NCI-H748 treated with DMSO at 0.1 percent for 48 hours (cell line): ENCODE measurements at regions not wholly inside any gene's neighbourhood (a gene's known extent, or its start where the extent isn't known, plus 50 kb on each side); places are given as distances from the start of the nearest gene placed in this dataset.

Source experiments
- DNase-seq: peaks from one replicate; lab custom pipeline; 2025; lab: John Stamatoyannopoulos, UW

DNA sequence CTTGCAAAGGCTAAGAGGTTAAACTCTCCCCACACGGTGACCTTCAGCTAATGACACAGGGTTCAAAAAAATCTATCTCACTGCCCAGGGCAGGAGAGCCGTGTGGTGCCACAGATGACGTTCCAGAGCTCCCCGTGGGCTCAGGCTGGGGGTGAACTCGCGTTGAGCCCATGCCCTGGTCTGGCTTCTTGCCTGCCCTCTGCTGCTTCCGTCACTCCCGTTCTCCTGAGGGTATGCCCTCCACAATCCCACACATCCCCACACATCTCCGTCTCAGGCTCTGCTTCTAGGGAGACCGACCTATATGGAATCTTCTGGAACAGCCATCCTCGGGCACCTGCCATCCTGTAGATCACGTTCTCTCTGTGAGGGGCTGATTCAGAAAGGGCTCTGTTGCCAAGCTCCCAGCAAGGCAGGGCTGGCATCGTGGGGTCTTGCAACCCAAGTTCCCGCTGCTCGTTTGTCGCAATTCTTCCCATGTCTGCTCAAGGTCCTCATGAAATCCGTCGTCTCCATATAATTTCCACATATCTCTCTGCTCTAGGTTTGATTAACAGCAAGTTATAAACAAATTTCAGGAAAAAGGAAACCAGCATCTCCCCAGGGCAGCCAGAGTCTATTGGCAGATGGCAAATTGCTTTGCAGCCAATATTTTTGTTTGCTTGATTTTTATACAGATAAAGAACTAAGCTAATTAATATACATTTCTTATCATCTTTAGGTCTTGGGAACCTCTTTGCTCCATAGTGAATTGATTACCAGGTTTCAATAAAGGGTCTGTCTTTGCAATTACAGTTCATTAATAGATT lies 278.2 kb downstream of the PTPRU start:
- DNase-seq, result no peak

DNA sequence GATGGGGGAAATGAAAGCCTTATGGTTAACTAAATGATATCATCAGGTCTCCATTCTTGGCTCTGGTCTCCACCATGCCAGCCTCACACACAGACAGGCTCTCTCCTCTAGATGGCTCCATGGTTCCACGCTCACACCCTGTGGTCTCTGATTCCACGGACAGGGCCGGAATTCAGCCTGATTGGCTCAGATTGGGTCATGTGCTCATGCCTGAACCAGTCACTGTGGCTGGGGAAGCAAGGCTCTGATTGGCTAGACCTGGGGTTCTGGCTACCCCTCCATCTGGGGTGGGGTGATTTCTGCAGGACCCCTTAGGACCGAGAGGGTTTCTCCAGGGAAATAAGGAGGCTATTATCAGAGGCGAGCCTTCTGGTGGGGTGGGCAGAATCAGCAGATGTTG lies 277.0 kb downstream of the PTPRU start:
- peak; percentile 1 for DNase-seq

DNA sequence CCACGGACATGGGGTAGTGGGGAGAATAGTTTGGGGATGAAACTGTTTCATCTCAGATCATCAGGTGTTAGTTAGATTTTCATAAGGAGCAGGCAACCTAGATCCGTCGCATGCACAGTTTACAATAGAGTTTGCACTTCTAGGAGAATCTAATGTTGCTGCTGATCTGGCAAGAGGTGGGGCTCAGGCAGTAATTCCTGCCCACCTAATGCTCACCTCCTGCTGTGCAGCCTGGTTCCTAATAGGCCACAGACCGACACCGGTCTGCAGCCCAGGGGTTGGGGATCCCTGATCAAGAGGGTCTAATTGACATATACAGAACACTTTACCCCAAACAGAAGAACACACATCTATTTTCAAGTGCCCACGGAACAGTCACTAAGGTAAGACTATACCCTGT lies 275.1 kb downstream of the PTPRU start:
- DNase-seq, result no peak

DNA sequence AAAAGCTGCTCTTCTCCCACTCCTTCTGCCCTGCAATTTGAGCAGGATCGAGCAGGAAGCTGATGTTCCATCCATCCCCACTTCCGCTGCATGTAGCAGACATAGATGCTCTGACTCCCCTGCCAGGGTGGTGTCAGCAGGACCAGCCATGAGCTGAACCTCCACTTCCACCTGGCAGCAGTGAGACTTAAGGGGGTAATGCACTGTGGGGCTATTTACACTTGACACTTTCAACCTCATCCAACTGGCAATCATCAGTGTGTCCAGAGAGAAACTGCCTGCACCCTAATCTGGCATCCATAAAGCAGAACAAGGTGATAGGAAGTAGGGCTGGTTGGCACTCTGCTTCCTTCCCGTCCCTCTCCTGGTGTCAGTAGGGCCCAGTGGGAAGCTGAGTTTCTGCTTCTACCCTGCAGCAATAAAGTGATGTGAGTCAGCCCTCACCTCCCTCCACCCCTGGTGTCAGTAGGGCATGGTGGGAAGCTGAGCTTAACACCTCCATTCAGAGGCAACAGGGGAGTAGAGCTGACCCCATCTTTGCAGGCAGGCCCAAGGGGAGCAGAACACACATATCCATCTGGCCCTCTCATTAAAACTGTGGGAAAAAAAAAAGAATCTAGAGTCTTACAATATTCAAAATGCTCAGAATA lies 272.3 kb downstream of the PTPRU start:
- DNase-seq, result no peak

DNA sequence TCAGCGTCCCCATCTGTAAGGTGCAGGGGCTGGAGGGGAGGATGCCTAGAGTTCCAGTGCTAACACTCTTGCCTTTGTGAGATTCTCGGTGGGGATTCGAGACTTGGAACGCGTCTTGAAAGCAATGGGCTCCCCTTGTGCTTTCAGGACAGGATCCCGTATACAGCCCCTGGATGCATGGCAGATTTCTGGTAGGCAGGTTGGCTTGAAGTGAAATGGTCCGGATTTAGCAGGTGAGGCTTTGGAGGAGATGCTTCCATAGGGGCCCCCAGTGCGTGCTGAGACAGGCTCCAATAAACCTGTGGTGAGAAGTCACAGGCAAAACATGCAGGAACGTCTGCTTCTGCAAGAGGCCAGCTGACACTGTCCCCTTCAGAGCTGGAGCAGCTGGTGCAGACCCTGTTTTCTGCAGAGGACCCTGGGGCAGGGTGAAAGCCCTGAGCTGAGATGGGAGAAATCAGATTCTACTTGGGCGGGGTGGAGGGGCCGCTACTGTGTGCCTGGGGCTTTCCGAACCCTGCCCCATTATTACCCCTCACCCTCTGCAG lies 270.4 kb downstream of the PTPRU start:
- no peak for DNase-seq

DNA sequence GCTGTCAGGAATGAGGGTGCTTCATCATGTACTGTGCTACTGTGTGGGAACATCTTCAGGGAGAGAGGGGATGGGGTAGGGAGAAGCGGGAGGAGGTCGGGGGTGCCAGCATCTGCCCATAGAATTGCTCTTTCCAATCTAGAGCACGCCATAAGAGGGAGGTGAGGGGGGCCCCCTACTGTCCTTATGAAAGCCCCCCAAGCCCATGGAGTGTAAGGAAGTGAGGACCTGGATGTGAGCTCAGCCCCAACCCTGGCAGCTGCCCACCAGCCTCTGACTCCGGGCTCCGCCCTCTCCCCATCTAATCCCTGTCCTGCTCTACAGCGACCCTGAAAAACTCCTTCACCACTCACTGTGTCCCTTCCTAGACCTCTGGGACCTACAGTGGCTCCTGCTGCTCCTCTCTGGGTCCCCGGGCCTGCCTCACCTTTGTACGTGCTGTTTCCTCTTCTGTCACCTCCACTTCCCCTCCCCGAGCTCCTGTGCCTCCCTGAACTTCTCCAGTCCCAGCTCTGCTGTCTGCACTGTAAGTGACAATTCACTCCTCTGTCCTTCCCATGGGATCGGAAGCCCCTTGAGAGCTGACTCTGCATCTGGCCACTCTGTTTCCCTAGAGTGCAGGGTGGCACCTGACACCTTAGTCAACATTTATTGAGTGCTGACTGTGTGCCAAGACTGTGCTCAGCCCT lies 269.4 kb downstream of the PTPRU start:
- DNase-seq, result no peak

DNA sequence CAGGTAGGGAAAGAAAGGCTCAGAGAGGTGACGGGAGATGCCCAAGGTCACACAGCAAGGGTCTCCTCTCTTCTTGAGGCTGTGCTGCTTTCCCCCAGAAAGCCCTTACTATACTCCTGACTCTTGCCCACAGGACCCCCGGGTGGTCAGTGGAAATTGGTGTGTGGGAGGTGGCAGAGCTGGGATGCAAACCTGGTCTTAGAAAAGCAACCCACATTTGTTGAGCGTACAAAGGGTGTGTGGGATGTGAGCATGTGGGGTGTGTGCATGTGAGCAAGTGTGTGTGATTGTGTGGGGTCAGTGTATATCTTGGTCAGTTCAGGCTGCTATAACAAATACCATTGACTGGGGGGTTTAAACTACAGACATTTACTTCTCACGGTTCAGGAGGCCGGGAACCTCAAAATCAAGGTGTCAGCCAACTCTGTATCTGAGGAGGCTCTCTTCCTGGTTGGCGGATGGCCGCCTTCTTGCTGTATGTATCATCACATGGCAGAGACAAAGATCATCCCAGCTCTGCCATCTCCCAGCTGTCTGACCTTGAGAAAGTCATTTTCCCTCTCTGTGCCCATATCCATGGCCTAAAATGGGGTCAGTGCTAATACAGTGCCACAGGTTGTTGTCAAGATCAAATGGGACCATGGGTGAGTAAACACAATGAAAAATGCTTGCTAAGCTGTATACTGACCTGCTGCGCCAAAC lies 268.5 kb downstream of the PTPRU start:
- no peak for DNase-seq

DNA sequence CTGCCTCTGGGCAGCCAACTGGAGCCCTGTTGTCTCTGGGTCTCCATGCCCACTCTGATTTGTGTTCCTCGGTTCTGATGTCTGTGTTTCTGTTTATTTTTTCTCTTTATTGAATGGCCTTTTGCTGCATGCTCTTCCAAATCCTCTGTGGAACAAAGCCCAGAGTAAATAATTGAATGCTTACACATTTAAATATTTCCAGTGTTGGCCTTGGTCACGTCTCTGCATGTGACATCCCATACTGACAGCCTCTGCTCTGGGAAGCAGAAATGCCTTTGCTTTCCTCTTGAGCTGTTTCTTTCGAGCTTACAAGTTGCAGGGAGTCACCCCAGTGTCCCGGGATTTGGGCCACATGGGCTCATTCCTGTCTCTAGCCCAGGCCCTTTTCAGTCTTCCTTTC lies 267.9 kb downstream of the PTPRU start:
- DNase-seq, result no peak

DNA sequence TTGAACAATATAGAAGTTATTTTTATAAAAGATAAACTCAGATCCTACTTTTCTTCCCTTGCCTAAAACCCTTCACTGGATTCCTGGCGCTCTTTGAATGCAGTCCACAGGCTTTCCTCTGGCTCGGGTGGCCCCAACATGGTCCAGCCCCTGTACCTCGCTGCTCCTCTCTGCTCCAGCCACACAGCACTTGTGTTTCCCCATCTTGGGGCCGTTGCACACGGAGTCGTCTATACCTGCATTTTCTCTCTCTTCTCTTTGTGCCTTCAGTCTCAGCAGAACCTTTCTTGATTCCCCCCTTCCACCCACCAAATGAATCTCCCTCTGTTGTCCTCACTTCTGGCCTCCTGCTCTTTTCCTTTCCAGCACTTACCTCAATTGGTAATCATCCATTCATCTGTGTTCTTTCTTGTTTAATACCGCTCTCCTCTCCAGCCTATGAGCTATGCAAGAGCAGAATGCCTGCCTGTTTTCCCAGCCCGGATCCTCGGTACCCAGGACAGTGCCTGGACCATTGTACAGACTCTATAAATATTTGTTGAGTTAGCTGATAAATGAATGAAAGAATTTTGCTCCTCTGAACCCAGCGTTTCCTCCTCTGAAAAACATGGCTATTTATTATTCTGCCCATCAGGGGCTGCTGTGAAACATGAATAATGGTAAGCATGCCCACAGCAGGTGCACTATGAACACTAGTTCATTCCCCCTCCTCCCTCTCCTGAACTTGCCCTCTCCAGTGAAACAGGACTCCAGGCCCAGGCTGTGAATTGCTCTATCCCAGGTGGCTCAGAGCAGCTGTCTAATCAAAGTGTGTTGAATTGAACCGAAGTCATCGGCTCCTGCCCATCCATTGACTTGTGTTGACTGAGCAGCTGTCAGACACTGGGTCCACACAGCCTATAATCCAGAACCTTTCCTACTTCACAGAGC lies 266.9 kb downstream of the PTPRU start:
- DNase-seq, result peak; percentile 73

DNA sequence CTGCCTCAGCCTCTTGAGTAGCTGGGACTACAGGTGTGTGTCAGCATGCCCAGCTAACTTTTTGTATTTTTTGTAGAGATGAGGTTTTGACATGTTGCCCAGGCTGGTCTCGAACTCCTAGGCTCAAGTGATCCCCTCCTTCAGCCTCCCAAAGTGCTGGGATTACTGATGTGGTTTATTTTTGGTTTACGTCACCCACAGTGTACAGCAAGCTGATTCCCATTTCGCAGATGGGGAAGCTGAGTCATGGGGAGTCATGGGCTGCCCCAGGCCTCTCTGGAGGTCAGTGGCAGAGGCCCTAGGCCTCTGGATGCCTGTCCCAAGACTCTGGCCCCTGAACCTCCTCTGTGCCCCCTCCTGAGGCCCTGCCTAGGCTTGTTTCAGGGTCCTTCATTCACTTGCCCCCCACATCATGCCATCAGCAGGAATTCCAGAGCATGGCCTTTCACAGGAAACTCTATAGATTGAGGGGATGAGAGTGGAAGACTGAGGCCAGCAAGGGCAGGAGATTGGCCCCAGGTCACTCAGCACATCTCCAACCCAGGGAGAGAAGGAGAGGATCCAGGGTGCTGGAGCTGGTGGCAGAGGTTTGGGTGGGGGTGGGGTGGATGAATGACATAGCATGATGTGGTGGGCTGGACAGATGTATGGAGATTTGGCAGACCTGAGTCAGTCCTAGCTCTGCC lies 266.0 kb downstream of the PTPRU start:
- DNase-seq, result no peak

DNA sequence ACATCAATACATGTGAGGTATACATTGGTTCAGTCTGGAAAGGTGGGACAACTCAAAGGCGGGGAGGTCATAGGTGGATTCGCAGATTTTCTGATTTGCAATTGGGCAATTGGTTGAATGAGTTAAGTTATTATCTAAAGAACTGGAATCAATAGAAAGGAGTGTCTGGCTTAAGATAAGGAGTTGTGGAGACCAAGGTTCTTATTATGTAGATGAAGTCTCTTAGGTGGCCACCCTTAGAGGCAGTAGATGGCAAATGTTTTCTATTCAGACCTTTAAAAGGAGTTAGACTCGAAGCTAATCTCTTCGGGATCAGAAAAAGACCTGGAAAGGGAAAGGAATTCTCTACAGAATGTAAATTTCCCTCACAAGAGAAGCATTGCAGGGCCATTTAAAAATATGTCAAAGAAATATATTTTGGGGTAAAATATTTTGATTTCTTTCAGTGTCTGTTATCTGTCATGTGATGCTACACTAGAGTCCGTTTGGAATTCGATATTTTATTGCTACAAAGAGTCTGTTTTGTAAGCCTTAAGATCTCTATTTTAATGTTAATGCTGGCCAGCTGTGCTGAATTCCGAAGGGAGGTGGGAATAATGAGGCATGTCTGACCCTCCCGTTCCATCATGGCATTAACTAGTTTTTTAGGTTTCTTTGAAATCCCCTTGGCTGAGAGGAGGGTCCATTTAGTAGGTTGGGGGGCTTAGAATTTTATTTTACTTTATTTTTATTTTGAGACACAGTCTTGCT lies 265.1 kb downstream of the PTPRU start:
- DNase-seq, result no peak

DNA sequence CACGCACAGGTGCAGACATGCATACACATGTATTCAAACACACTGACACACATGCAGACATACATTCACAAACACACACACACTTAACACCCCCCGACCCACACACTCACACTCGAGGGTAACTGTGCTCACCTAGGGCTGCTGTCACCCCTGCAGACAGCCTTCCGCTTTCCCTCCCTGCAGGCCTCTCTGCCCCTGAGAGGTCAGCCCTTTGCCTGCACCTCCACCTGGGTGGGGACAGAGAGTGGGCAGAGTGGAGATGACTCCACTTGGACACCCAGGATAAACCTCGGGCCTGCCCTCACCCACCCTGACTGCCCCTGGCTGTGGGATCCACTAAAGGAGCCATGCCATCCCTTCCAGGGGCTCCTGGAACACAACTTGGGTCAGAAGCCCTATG lies 264.3 kb downstream of the PTPRU start:
- DNase-seq, result no peak

DNA sequence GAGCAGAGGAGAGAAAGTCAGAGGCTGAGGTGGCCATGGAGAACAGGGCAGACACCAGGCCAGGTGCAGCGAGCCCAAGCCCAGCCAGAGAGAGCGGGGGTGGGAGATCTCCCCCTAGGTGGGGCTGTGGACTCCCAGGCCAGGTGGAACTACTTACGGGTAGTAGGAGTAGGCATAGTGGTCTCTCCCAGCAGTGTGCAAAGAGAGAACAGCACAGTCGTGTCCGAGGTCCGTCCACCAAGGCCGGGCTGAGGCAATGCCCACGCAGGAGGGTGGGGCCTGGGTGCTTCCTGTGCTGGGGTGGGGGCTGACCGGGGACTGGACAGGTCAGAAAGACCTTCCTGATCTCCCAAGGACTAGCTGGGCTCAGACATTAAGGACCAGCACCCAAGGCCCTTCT lies 263.7 kb downstream of the PTPRU start:
- DNase-seq, result no peak

DNA sequence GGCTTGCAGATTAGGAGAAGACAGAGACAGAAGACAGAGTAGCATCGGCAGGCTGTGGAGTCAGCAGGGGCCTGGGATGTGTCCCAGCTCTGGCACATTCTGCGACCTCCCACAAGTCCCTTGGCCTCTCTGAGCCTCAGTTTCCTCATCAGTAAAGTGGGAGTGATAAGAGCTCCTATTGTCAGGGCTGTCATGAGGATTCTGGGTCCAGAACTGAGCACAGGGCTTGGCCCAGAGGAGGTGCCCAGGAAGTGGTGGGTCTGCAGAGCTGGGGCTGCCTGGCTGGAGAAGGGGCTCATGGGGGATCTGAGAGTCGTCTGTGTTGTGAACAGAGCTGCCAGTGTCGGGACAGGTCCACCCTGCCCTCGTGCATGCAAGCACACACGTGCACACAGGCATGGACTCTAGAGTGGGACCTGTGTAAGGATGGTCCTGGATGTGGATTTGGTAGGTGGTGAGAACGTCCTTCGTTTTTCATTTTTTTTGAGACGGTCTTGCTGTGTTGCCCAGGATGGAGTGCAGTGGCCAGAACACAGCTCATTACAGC lies 262.9 kb downstream of the PTPRU start:
- no peak for DNase-seq

DNA sequence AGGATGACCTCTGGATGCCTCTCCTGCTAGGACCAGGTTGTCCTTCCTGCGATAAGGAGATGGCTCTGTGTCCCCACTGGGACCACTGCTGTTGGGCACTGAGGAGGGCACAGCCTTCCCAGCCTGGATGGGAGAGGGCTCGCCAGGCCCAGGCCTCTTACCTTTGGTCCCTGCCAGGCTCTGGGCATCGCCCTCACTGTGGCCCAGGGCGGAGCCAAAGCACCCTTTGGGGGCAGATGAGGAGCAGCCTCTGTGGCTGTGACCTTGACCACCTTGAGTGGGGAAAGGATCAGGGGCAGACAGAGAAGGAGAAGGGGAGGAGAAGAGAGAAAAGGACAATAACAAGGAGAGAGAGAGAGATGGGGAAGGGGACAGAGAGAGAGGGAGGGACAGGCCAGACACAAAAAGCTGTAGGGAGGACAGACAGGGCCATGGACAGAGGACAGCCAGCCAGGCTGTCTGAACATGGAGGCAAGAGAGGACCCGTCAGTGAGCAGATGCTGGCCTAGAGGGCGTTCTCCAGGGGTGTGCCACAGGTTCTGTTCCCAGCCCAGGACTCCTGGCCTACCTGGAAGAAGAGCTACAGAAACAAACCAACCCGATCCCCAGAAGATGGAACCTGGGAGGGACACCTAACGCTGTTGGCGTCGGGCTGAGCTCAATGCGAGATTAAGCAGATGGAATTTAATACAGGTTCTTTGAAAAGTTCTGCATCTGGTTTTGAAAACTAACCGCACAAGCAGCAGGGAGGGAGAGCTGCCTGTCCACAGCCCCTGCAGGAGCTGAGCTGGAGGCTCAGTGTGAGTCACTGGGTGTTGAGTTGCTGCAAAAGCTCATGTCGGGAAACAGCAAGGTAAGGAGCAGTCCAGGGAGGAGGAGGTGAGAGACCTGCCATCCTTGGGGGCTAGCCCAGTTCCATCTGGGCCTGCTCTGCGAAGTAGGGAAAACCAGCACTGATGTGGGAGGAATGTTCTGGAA lies 262.1 kb downstream of the PTPRU start:
- no peak for DNase-seq

DNA sequence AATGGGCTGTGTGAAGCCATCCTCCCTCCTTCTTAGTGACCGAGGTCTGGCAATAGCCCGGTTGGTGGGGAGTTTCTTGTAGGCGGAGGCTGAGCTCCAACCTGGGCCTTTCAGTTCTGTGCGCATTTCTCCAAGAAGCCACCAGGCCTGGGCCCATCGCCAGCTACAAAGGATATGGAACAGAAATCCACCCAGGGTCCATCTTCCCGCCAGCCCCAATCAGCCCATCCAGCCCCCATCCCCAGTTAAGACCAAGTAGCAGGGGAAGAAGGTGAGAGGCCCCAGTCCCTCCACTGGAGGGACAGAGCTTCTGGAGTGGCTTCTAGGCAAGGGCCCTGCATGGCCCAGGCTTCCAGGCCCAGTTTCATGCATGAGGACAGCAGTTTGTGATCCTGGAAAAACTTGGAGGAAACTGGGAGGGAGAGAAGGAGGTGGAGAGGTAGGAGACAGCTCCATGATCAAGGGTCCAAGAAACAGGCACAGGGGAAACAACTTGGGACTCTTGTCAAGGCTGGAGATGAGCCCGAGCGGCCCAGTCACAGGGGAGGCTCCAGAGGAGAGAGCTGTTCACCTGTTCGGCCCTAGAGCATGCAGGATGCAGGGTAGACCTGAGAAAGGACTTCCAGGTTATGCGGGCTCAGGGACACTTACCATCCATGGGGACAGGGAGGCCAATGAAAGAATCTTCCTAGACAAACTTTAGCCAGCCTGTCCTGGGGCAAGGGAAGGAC lies 261.2 kb downstream of the PTPRU start:
- DNase-seq, result no peak

DNA sequence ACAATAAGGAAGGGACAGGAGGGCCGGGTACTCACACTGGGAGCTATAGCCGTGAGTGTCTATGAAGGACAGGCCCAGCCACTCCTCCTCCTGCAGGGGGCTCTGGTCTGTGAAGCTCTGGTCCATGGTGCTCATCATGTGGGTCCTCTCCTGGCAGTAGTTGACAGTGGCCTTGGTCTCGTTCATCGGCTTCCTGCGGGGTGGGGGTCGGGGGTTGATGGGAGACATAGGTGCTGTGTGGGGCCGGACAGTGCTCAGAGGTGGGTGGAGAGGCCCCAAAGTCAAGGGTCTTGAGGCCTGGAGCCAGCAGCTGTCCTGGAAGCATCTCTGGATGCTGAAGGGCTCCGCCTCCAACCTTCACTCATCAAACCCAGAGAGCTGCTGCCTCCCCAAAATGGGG lies 260.4 kb downstream of the PTPRU start:
- no peak for DNase-seq
